GM19351 (cell line): ENCODE measurements at regions not wholly inside any gene's neighbourhood (a gene's known extent, or its start where the extent isn't known, plus 50 kb on each side); places are given as distances from the start of the nearest gene placed in this dataset.

Experiments
- ATAC-seq: cut with Tn5 transposase; IDR thresholded peaks from one replicate; pipeline ENCODE4 v1.9.1; 2021; ENCODE audit warnings: mild to moderate bottlenecking, moderate library complexity; ENCODE audit not compliant: unreplicated experiment

- ATAC-seq = no peak
These were observed 983.2 kb downstream of the BCL11B start for GRCh38 chr14:98288825-98289224.

- no peak for ATAC-seq
These were observed 981.4 kb downstream of the BCL11B start for GRCh38 chr14:98290596-98290995.

- no peak for ATAC-seq
These were observed 979.8 kb downstream of the BCL11B start for GRCh38 chr14:98292191-98292590.

- ATAC-seq = no peak
These were observed 978.4 kb downstream of the BCL11B start for GRCh38 chr14:98293576-98293975.

- ATAC-seq = no peak
These were observed 975.1 kb downstream of the BCL11B start for GRCh38 chr14:98296895-98297294.

GRCh38 chr14:98297567-98297966, 974.4 kb downstream of the BCL11B start:
- no peak for ATAC-seq

GRCh38 chr14:98298481-98299244, 973.3 kb downstream of the BCL11B start:
- ATAC-seq = no peak

GRCh38 chr14:98301681-98302080, 970.3 kb downstream of the BCL11B start:
- no peak for ATAC-seq

GRCh38 chr14:98304574-98304973, 967.4 kb downstream of the BCL11B start:
- no peak for ATAC-seq

GRCh38 chr14:98309591-98309990, 962.4 kb downstream of the BCL11B start:
- ATAC-seq = no peak

- ATAC-seq = no peak
These were observed 960.0 kb downstream of the BCL11B start for GRCh38 chr14:98312006-98312405.

- no peak for ATAC-seq
These were observed 950.2 kb downstream of the BCL11B start for GRCh38 chr14:98321841-98322240.

GRCh38 chr14:98323836-98324235, 948.2 kb downstream of the BCL11B start:
- ATAC-seq = no peak

- ATAC-seq = no peak
These were observed 946.2 kb downstream of the BCL11B start for GRCh38 chr14:98325761-98326160.

GRCh38 chr14:98328496-98328895, 943.5 kb downstream of the BCL11B start:
- no peak for ATAC-seq

- no peak for ATAC-seq
These were observed 937.8 kb downstream of the BCL11B start for GRCh38 chr14:98334186-98334585.

GRCh38 chr14:98341211-98341610, 930.8 kb downstream of the BCL11B start:
- ATAC-seq = no peak

GRCh38 chr14:98345161-98345560, 926.8 kb downstream of the BCL11B start:
- ATAC-seq = no peak

- ATAC-seq = no peak
These were observed 924.3 kb downstream of the BCL11B start for GRCh38 chr14:98347686-98348085.

- ATAC-seq = no peak
These were observed 923.5 kb downstream of the BCL11B start for GRCh38 chr14:98348505-98348904.

GRCh38 chr14:98350213-98350612, 921.8 kb downstream of the BCL11B start:
- ATAC-seq = no peak

GRCh38 chr14:98364961-98365360, 907.0 kb downstream of the BCL11B start:
- no peak for ATAC-seq

GRCh38 chr14:98366429-98366828, 905.6 kb downstream of the BCL11B start:
- ATAC-seq = no peak
